Common myeloid progenitor, CD34-positive (primary cell): ENCODE measurements at regions not wholly inside any gene's neighbourhood (a gene's known extent, or its start where the extent isn't known, plus 50 kb on each side); places are given as distances from the start of the nearest gene placed in this dataset.

Source experiments
- CTCF ChIA-PET: fragments of 350-600 bp; sonication (Branson Sonifier 250); formaldehyde crosslinking; loops from one replicate; lab custom pipeline; 2021; ENCODE audit warnings: antibody characterized with exemption; lab: Charles Lee
- POLR2A ChIA-PET: fragments of 350-600 bp; sonication (Branson Sonifier 250); formaldehyde crosslinking; loops from one replicate; lab custom pipeline; 2021; ENCODE audit warnings: antibody characterized with exemption; lab: Charles Lee
- DNase-seq, 3 donors: peaks; one replicate each; pipeline versions ENCODE4 v3.0.0 to v3.0.0-alpha.2; 2013
- H3K27ac ChIP-seq, 2 experiments: 1 replicate in 1 of 2; 2 replicates in 1 of 2; pipeline ENCODE4 v1.7.0; 2013; ENCODE audit warnings: inconsistent platforms in 2 of 2, low read length in 2 of 2, mild to moderate bottlenecking in 2 of 2, low read depth in 1 of 2, moderate library complexity in 1 of 2; ENCODE audit not compliant: severe bottlenecking in 2 of 2, insufficient read depth in 1 of 2, poor library complexity in 1 of 2
- H3K27me3 ChIP-seq, 5 experiments: replicated peaks in 2 of 5; 1 replicate in 3 of 5; 2 replicates in 2 of 5; pipeline versions ENCODE4 v1.6.1 to v1.7.0; 2013; ENCODE audit warnings: low read length in 4 of 5, mild to moderate bottlenecking in 2 of 5, moderate library complexity in 2 of 5, inconsistent platforms in 1 of 5; ENCODE audit not compliant: insufficient read depth in 5 of 5, control insufficient read depth in 4 of 5
- H3K36me3 ChIP-seq, 4 experiments: 1 replicate in 2 of 4; 2 replicates in 2 of 4; pipeline versions ENCODE4 v1.6.1 to v1.7.0; 2013; ENCODE audit warnings: low read length in 3 of 4, control low read depth in 1 of 4, mild to moderate bottlenecking in 1 of 4; ENCODE audit not compliant: control insufficient read depth in 4 of 4, insufficient read depth in 4 of 4
- H3K4me1 ChIP-seq, 4 experiments: 1 replicate in 3 of 4; 2 replicates in 1 of 4; pipeline versions ENCODE4 v1.6.1 to v1.7.1; 2013; ENCODE audit warnings: low read length in 3 of 4, mild to moderate bottlenecking in 3 of 4, control low read depth in 1 of 4, inconsistent platforms in 1 of 4, moderate library complexity in 1 of 4; ENCODE audit not compliant: control insufficient read depth in 4 of 4, insufficient read depth in 4 of 4; ENCODE audit errors: control extremely low read depth in 1 of 4
- H3K4me3 ChIP-seq, 7 experiments: 1 replicate in 4 of 7; 2 replicates in 3 of 7; pipeline versions ENCODE4 v1.5.1 to v1.7.0; 2013; ENCODE audit warnings: mild to moderate bottlenecking in 7 of 7, low read length in 6 of 7, moderate library complexity in 6 of 7, inconsistent platforms in 2 of 7, low read depth in 2 of 7, control low read depth in 1 of 7; ENCODE audit not compliant: insufficient read depth in 4 of 7, control insufficient read depth in 1 of 7; ENCODE audit errors: extremely low read depth in 1 of 7
- H3K9me3 ChIP-seq, 5 experiments: 1 replicate in 4 of 5; 2 replicates in 1 of 5; pipeline versions ENCODE4 v1.6.1 to v1.7.1; 2013; ENCODE audit warnings: low read length in 4 of 5, mild to moderate bottlenecking in 2 of 5, inconsistent platforms in 1 of 5, low read depth in 1 of 5, moderate library complexity in 1 of 5; ENCODE audit not compliant: control insufficient read depth in 4 of 5, insufficient read depth in 2 of 5; ENCODE audit errors: control extremely low read depth in 1 of 5
- WGBS: methylation state at CpG from one replicate; pipeline ENCODE4 v1.1.5; 2013; ENCODE audit not compliant: insufficient coverage; 5-methylcytosine and 5-hydroxymethylcytosine counted together

- peaks cover 0 to 2% (median 0%) of the 10 kb centered on the region in 5 experiments for H3K27me3 ChIP-seq
- POLR2A ChIA-PET = no interaction called here
- H3K9me3 ChIP-seq = peaks cover 0 to 13% (median 4%) of the 10 kb centered on the region in 5 experiments
- no peaks in the 10 kb centered on the region for H3K4me1 ChIP-seq
- CTCF ChIA-PET = no interaction called here
- H3K36me3 ChIP-seq = no peaks in the 10 kb centered on the region
- no peak overlapping the region for H3K27ac ChIP-seq
- peak in 2 of 3 donors; percentile 7 to 32 for DNase-seq
- no peak overlapping the region for H3K4me3 ChIP-seq
- no CpG with 5 or more reads among the region's 1 CpG for WGBS
These were observed 60.0 kb upstream of the KCTD3 start for GRCh38 chr1:215507119-215507518.

- 80% methylated on average over 1 of the region's 3 CpGs for WGBS
- H3K27me3 ChIP-seq = peaks cover 0 to 2% (median 0%) of the 10 kb centered on the region in 5 experiments
- ChIA-PET POLR2A (no interaction called here), CTCF (interaction anchor here (2.1 kb wide), 1 partner anchor 19 kb away, joined by 5 read pairs; no protein-coding TSS in a partner anchor)
- H3K27ac ChIP-seq = no peak overlapping the region
- no peak for DNase-seq
- no peaks in the 10 kb centered on the region for H3K4me1 ChIP-seq
- H3K9me3 ChIP-seq = peaks cover 0 to 13% (median 4%) of the 10 kb centered on the region in 5 experiments
- H3K4me3 ChIP-seq = no peak overlapping the region
- no peaks in the 10 kb centered on the region for H3K36me3 ChIP-seq
These were observed 58.8 kb upstream of the KCTD3 start for GRCh38 chr1:215508311-215508710.
